ENCODE measurements at regions not wholly inside any gene's neighbourhood (a gene's known extent, or its start where the extent isn't known, plus 50 kb on each side); places are given as distances from the start of the nearest gene placed in this dataset.

DNA sequence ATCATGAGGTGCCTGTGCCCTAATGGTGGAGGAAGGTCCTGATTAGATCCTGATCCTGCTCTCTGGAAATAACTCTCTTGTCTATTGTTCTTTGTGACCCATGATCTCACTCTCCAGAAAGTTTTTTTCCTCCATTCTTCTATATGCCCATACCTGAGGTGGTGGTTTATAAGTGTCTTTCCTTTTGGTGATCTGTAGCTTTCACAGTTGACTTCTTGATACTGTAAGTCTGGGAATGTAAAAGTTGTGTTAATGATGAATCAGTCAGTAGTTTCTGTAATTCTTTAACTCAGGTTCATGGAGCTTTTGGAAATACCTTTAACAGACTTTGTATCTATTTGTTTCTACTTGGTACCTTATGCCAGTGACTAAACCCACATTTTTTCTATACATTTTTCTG, 444.0 kb upstream of the FLRT2 start:
- Mint-ChIP-seq H3K9me3 (ENCODE audit: unreplicated experiment) (peaks cover 3% of the 10 kb centered on the region), H3K27me3 (ENCODE audit: unreplicated experiment) (no peaks in the 10 kb centered on the region), H3K27ac (ENCODE audit: unreplicated experiment) (no peak overlapping the region), H3K4me3 (ENCODE audit: unreplicated experiment) (no peak overlapping the region), H3K4me1 (ENCODE audit: unreplicated experiment) (peaks cover 3% of the 10 kb centered on the region), H3K36me3 (ENCODE audit: unreplicated experiment) (no peaks in the 10 kb centered on the region)
- TF ChIP-seq, protein P1, sequence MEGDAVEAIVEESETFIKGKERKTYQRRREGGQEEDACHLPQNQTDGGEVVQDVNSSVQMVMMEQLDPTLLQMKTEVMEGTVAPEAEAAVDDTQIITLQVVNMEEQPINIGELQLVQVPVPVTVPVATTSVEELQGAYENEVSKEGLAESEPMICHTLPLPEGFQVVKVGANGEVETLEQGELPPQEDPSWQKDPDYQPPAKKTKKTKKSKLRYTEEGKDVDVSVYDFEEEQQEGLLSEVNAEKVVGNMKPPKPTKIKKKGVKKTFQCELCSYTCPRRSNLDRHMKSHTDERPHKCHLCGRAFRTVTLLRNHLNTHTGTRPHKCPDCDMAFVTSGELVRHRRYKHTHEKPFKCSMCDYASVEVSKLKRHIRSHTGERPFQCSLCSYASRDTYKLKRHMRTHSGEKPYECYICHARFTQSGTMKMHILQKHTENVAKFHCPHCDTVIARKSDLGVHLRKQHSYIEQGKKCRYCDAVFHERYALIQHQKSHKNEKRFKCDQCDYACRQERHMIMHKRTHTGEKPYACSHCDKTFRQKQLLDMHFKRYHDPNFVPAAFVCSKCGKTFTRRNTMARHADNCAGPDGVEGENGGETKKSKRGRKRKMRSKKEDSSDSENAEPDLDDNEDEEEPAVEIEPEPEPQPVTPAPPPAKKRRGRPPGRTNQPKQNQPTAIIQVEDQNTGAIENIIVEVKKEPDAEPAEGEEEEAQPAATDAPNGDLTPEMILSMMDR (IDR thresholded peaks at IDR 0.05) = no peak
- no peak for DNase-seq (ENCODE audit: extremely low spot score, unreplicated experiment)

DNA sequence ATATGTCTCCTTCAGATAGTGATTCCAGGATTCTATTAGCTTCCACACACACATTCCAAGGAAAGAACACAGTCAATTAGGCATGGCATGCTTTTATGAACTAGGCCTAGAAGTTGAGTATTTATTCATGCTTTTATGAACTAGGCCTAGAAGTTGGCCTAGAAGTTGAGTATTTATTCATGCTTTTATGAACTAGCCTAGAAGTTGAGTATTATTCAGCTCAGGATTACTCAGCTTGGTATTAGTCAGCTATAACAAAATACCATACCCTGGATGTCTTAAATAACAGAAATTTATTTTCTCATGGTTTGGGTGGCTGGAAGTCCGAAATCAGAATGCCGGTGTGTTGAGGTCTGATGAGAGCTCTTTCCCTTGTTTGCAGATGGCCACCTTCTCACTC, 442.7 kb upstream of the FLRT2 start:
- DNase-seq (ENCODE audit: extremely low spot score, unreplicated experiment) = no peak
- Mint-ChIP-seq H3K4me3 (ENCODE audit: unreplicated experiment) (no peak overlapping the region), H3K4me1 (ENCODE audit: unreplicated experiment) (peaks cover 3% of the 10 kb centered on the region), H3K9me3 (ENCODE audit: unreplicated experiment) (peaks cover 3% of the 10 kb centered on the region), H3K27ac (ENCODE audit: unreplicated experiment) (peak overlapping the region; percentile 50), H3K27me3 (ENCODE audit: unreplicated experiment) (no peaks in the 10 kb centered on the region), H3K36me3 (ENCODE audit: unreplicated experiment) (no peaks in the 10 kb centered on the region)
- TF ChIP-seq, protein P1 (IDR thresholded peaks at IDR 0.05) = no peak

DNA sequence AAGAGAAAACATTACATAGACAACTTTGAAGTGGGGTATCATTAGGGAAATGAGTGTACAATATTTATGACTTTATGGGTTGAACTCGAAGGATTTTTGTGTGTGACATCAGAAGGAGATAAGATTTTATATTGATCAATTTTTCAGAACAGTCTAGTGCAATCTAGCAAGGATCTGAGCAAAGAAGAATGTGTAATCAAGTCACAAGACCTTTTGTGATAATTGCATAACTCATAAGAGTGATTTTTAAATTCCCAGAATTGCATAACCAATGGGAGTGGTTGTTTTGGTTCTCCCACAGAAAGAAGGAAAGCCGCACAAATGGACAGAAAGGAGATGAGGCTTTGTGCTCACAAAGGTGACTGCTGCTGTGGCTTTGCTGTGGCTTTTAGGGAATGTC, 441.8 kb upstream of the FLRT2 start:
- Mint-ChIP-seq H3K4me1 (ENCODE audit: unreplicated experiment) (peaks cover 3% of the 10 kb centered on the region), H3K9me3 (ENCODE audit: unreplicated experiment) (peaks cover 3% of the 10 kb centered on the region), H3K4me3 (ENCODE audit: unreplicated experiment) (no peak overlapping the region), H3K27me3 (ENCODE audit: unreplicated experiment) (no peaks in the 10 kb centered on the region), H3K36me3 (ENCODE audit: unreplicated experiment) (no peaks in the 10 kb centered on the region), H3K27ac (ENCODE audit: unreplicated experiment) (no peak overlapping the region)
- TF ChIP-seq, protein P1 (IDR thresholded peaks at IDR 0.05) = no peak
- no peak for DNase-seq (ENCODE audit: extremely low spot score, unreplicated experiment)

DNA sequence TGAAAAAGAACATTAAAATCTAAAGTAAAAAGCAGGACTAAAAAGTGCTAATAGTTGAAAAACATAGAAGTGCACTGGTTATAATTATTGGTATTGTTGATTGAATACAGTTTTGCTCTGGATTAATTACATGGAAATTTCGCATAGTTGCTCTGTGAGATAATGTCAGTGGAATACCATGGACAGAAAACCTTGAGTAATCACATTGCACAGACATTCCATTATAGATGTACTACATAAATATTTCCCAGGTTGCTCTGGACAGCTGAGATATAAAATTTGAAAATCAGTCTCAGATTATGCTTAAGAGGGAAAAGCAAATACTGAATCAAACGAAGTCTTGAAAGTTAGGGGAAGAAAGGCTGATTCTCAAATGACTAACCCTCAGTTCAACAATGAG, 439.3 kb upstream of the FLRT2 start:
- no peak overlapping the region for H3K27ac Mint-ChIP-seq (ENCODE audit: unreplicated experiment)
- no peak for DNase-seq (ENCODE audit: extremely low spot score, unreplicated experiment)
- no peak overlapping the region for H3K4me3 Mint-ChIP-seq (ENCODE audit: unreplicated experiment)
- TF ChIP-seq, protein P1 (IDR thresholded peaks at IDR 0.05) = no peak
- no peaks in the 10 kb centered on the region for H3K27me3 Mint-ChIP-seq (ENCODE audit: unreplicated experiment)
- H3K9me3 Mint-ChIP-seq (ENCODE audit: unreplicated experiment) = peaks cover 3% of the 10 kb centered on the region
- H3K4me1 Mint-ChIP-seq (ENCODE audit: unreplicated experiment) = peaks cover 3% of the 10 kb centered on the region
- H3K36me3 Mint-ChIP-seq (ENCODE audit: unreplicated experiment) = no peaks in the 10 kb centered on the region

DNA sequence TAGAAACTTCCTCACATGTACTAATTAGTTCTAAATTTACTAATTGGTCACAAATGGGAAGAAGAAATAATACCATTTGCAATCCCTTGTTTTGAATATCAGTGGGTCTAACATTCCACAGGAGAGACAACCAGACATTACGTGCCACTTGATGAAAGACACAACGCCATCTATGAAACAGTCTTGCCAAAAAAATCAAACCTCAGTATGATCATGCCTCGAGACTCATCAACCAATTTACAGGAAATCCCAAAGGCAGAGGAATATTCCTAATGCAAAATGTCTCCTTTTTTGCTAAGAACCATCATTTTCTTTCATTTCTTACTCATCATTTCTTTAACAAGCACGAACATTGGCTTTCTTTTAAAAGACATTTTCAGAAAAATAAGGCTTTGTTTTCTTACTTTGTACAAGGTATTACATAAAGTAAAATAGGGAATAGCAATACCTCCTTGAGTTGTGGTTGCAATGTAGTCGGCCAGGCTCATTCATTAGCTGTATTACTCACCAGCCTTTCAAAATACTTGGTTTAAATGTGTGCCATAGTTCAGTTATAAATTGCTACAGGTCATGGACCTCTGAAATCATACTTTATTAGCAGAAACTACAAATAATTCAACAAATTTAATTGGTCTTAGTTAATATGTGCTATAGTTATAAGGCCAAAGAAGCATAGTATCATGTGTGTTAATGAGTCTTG, 436.2 kb upstream of the FLRT2 start:
- no peaks in the 10 kb centered on the region for H3K27me3 Mint-ChIP-seq (ENCODE audit: unreplicated experiment)
- H3K4me3 Mint-ChIP-seq (ENCODE audit: unreplicated experiment) = no peak overlapping the region
- no peaks in the 10 kb centered on the region for H3K36me3 Mint-ChIP-seq (ENCODE audit: unreplicated experiment)
- H3K4me1 Mint-ChIP-seq (ENCODE audit: unreplicated experiment) = peaks cover 3% of the 10 kb centered on the region
- TF ChIP-seq, protein P1 (IDR thresholded peaks at IDR 0.05) = no peak
- H3K9me3 Mint-ChIP-seq (ENCODE audit: unreplicated experiment) = peaks cover 3% of the 10 kb centered on the region
- H3K27ac Mint-ChIP-seq (ENCODE audit: unreplicated experiment) = no peak overlapping the region
- DNase-seq (ENCODE audit: extremely low spot score, unreplicated experiment) = no peak

Measured in osteocyte (in vitro differentiated cells).